Endothelial cell of umbilical vein (primary cell): ENCODE measurements at regions not wholly inside any gene's neighbourhood (a gene's known extent, or its start where the extent isn't known, plus 50 kb on each side); places are given as distances from the start of the nearest gene placed in this dataset.

Experiments
- BruUV-seq: library from RNA; stranded (reverse); fragments of 400-500 nt; replicated peaks from 2 replicates; lab custom pipeline; 2021; lab: Mats Ljungman, UMichigan
- CTCF ChIA-PET: fragments of 300-600, 350-600 bp; sonication (Branson Sonifier 250); formaldehyde crosslinking; loops from one replicate; lab custom pipeline; 2021; ENCODE audit warnings: antibody characterized with exemption, inconsistent platforms; lab: Charles Lee
- POLR2A ChIA-PET: fragments of 300-600, 350-600 bp; sonication (Branson Sonifier 250); formaldehyde crosslinking; loops from one replicate; lab custom pipeline; 2021; ENCODE audit warnings: antibody characterized with exemption, inconsistent platforms; lab: Charles Lee
- DNase-seq: peaks from one replicate; pipeline ENCODE4 v3.0.0-alpha.2; 2011; ENCODE audit warnings: low read depth, low spot score
- FAIRE-seq: peaks from 2 replicates; lab custom pipeline; 2011; peaks lifted over from hg19 to GRCh38; lab: Jason Lieb, UNC
- H2AFZ ChIP-seq: 2 replicates; pipeline ENCODE4 v1.6.0; 2012; ENCODE audit warnings: low read depth, low read length, control low read depth, inconsistent platforms
- H3K27ac ChIP-seq: 2 replicates; pipeline ENCODE4 v1.5.1; 2011; ENCODE audit warnings: low read depth, mild to moderate bottlenecking, control low read depth, low read length, moderate library complexity; ENCODE audit not compliant: insufficient read depth
- H3K27me3 ChIP-seq, 2 experiments: 2 replicates each; pipeline versions ENCODE4 v1.6.0 to v1.6.1; 2011; ENCODE audit warnings: low read length in 2 of 2, mixed read lengths in 1 of 2; ENCODE audit not compliant: control insufficient read depth in 2 of 2, insufficient read depth in 2 of 2
- H3K36me3 ChIP-seq, 2 experiments: 2 replicates in 1 of 2; 3 replicates in 1 of 2; pipeline ENCODE4 v1.5.1; 2011; ENCODE audit warnings: low read length in 2 of 2, mild to moderate bottlenecking in 1 of 2, moderate library complexity in 1 of 2; ENCODE audit not compliant: control insufficient read depth in 2 of 2, insufficient read depth in 2 of 2; ENCODE audit errors: extremely low read depth in 1 of 2
- H3K4me1 ChIP-seq: 3 replicates; pipeline ENCODE4 v1.5.1; 2011; ENCODE audit warnings: mild to moderate bottlenecking, low read length; ENCODE audit not compliant: control insufficient read depth, insufficient read depth; ENCODE audit errors: extremely low read depth
- H3K4me2 ChIP-seq: 2 replicates; pipeline ENCODE4 v1.6.1; 2011; ENCODE audit warnings: low read length, control low read depth, mixed read lengths; ENCODE audit not compliant: insufficient read depth
- H3K4me3 ChIP-seq, 3 experiments: fragments of 200-600 bp in 1 of 3; sonication (generic), shearing (Covaris generic) in 1 of 3; replicated peaks in 1 of 3; 2 replicates each; pipeline ENCODE4 v1.5.1; 2011 to 2016; ENCODE audit warnings: control low read depth in 3 of 3, low read length in 3 of 3, mild to moderate bottlenecking in 2 of 3, inconsistent platforms in 1 of 3, low read depth in 1 of 3, moderate library complexity in 1 of 3; ENCODE audit not compliant: insufficient read depth in 1 of 3
- H3K79me2 ChIP-seq: 2 replicates; pipeline ENCODE4 v1.6.0; 2012; ENCODE audit warnings: low read length, inconsistent platforms; ENCODE audit not compliant: control insufficient read depth, insufficient read depth
- H3K9ac ChIP-seq: replicated peaks from 2 replicates; pipeline ENCODE3; 2011; ENCODE audit warnings: low read length, control low read depth; ENCODE audit not compliant: insufficient read depth; ENCODE audit errors: extremely low read depth
- H3K9me1 ChIP-seq: replicated peaks from 3 replicates; pipeline ENCODE4 v1.6.0; 2011; ENCODE audit warnings: mild to moderate bottlenecking, low read length; ENCODE audit not compliant: control insufficient read depth, insufficient read depth; ENCODE audit errors: extremely low read depth
- H3K9me3 ChIP-seq: replicated peaks from 2 replicates; pipeline ENCODE4 v1.5.1; 2012; ENCODE audit warnings: low read length, inconsistent platforms; ENCODE audit not compliant: control insufficient read depth, insufficient read depth
- H4K20me1 ChIP-seq: replicated peaks from 2 replicates; pipeline ENCODE3; 2011; ENCODE audit warnings: mild to moderate bottlenecking, low read length; ENCODE audit not compliant: control insufficient read depth, insufficient read depth; ENCODE audit errors: extremely low read depth
- EZH2 ChIP-seq: IDR thresholded peaks from 2 replicates; pipeline ENCODE4 v1.6.1; 2012; ENCODE audit warnings: borderline replicate concordance, low read depth, mild to moderate bottlenecking, moderate library complexity, low read length, inconsistent platforms; ENCODE audit not compliant: severe bottlenecking
- FOS ChIP-seq: IDR thresholded peaks from 2 replicates; pipeline ENCODE4 v1.6.1; 2011; ENCODE audit warnings: mild to moderate bottlenecking, low read length, moderate library complexity, borderline replicate concordance; ENCODE audit not compliant: insufficient read depth
- GATA2 ChIP-seq: IDR thresholded peaks from 2 replicates; pipeline ENCODE4 v1.7.0; 2011; ENCODE audit warnings: low read depth, mild to moderate bottlenecking, moderate library complexity, mixed read lengths, low read length; ENCODE audit not compliant: insufficient read length, insufficient read depth
- JUN ChIP-seq: IDR thresholded peaks from 2 replicates; pipeline ENCODE4 v1.6.1; 2011; ENCODE audit warnings: borderline replicate concordance, low read depth; ENCODE audit not compliant: insufficient read length, insufficient read depth
- MYC ChIP-seq: IDR thresholded peaks from one replicate; pipeline ENCODE4 v1.6.1; 2011; ENCODE audit warnings: mild to moderate bottlenecking, low read depth, low read length
- POLR2A ChIP-seq: IDR thresholded peaks from 2 replicates; pipeline ENCODE4 v1.6.1; 2012; ENCODE audit warnings: low read depth, mild to moderate bottlenecking, control low read depth, low read length
- POLR2AphosphoS5 ChIP-seq: IDR thresholded peaks from 2 replicates; pipeline ENCODE4 v1.6.1; 2012; ENCODE audit warnings: low read depth, mild to moderate bottlenecking, control low read depth, low read length, moderate library complexity; ENCODE audit not compliant: insufficient read depth
- dilution Hi-C: fragments of 300-500 bp; cut with MboI; formaldehyde crosslinking; loops from one replicate; pipeline ENCODE4 v1.15.0; 2019; ENCODE audit warnings: low sequenced_read_pairs; ENCODE audit not compliant: extremely low pct_ligation_motif_present
- intact Hi-C: fragments of 100-400 bp; cut with micrococcal nuclease; formaldehyde crosslinking; loops from one replicate; pipeline ENCODE4 v1.10.0; 2022
- TF ChIP-seq, protein P1 (sequence below), 2 donors: IDR thresholded peaks; 1 replicate in 1 of 2; 2 replicates in 1 of 2; pipeline ENCODE4 v1.5.1; 2011; ENCODE audit warnings: low read length in 2 of 2, mild to moderate bottlenecking in 2 of 2, moderate library complexity in 2 of 2, control low read depth in 1 of 2, inconsistent platforms in 1 of 2, low read depth in 1 of 2; ENCODE audit not compliant: insufficient read depth in 1 of 2; ENCODE audit errors: extremely low read depth in 1 of 2
- TF ChIP-seq, protein P2 (sequence below): IDR thresholded peaks from 2 replicates; pipeline ENCODE4 v1.6.1; 2011; ENCODE audit not compliant: insufficient read depth, insufficient read length

DNA sequence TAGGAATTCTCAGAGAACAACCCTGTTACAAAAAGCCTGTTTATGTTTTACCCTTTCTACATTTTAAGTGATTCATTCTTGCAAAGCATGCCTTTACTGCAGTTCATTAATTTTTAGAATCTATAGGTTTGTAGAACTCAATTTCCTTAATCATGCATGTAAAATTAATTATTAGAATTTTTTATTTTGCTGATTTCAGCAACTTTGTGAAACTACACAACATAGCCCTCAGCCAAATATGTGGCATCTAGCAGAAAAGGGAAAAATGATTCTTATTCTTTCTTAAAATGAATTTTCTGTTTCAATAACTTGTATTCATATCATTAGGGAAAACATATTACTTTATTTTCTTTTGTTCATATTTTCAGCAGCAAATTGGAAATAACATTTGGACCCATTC is 392.9 kb upstream of the PFKP start:
- FAIRE-seq (no peak), DNase-seq (no peak)
- intact Hi-C loops (no loop called here), dilution Hi-C loops (no loop called here)
- H3K79me2 ChIP-seq, result no peaks in the 10 kb centered on the region
- H2AFZ ChIP-seq, result no peak overlapping the region
- no peaks in the 10 kb centered on the region for H3K27me3 ChIP-seq
- TF ChIP-seq POLR2A (no peak), POLR2AphosphoS5 (no peak), EZH2 (no peak), GATA2 (no peak), FOS (no peak), MYC (no peak), JUN (no peak)
- TF ChIP-seq, protein P1, sequence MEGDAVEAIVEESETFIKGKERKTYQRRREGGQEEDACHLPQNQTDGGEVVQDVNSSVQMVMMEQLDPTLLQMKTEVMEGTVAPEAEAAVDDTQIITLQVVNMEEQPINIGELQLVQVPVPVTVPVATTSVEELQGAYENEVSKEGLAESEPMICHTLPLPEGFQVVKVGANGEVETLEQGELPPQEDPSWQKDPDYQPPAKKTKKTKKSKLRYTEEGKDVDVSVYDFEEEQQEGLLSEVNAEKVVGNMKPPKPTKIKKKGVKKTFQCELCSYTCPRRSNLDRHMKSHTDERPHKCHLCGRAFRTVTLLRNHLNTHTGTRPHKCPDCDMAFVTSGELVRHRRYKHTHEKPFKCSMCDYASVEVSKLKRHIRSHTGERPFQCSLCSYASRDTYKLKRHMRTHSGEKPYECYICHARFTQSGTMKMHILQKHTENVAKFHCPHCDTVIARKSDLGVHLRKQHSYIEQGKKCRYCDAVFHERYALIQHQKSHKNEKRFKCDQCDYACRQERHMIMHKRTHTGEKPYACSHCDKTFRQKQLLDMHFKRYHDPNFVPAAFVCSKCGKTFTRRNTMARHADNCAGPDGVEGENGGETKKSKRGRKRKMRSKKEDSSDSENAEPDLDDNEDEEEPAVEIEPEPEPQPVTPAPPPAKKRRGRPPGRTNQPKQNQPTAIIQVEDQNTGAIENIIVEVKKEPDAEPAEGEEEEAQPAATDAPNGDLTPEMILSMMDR (IDR thresholded peaks at IDR 0.05; ENCODE audit: extremely low read depth in 1 of 2, insufficient read depth in 1 of 2, low read depth in 1 of 2, low read length in 2 of 2), result no peak
- TF ChIP-seq, protein P2, sequence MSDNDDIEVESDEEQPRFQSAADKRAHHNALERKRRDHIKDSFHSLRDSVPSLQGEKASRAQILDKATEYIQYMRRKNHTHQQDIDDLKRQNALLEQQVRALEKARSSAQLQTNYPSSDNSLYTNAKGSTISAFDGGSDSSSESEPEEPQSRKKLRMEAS, result no peak
- no peak overlapping the region for H3K4me2 ChIP-seq
- POLR2A ChIA-PET, result no interaction called here
- no peaks in the 10 kb centered on the region for H3K36me3 ChIP-seq
- CTCF ChIA-PET, result no interaction called here
- no TSS peak for BruUV-seq
- H3K9me3 ChIP-seq, result peaks cover 14% of the 10 kb centered on the region
- no peak overlapping the region for H3K9ac ChIP-seq
- no peak overlapping the region for H3K27ac ChIP-seq
- no peak overlapping the region for H3K4me3 ChIP-seq
- H3K4me1 ChIP-seq, result no peaks in the 10 kb centered on the region
- H3K9me1 ChIP-seq, result no peaks in the 10 kb centered on the region
- H4K20me1 ChIP-seq, result no peaks in the 10 kb centered on the region
